ENCODE measurements at regions not wholly inside any gene's neighbourhood (a gene's known extent, or its start where the extent isn't known, plus 50 kb on each side); places are given as distances from the start of the nearest gene placed in this dataset.

DNA sequence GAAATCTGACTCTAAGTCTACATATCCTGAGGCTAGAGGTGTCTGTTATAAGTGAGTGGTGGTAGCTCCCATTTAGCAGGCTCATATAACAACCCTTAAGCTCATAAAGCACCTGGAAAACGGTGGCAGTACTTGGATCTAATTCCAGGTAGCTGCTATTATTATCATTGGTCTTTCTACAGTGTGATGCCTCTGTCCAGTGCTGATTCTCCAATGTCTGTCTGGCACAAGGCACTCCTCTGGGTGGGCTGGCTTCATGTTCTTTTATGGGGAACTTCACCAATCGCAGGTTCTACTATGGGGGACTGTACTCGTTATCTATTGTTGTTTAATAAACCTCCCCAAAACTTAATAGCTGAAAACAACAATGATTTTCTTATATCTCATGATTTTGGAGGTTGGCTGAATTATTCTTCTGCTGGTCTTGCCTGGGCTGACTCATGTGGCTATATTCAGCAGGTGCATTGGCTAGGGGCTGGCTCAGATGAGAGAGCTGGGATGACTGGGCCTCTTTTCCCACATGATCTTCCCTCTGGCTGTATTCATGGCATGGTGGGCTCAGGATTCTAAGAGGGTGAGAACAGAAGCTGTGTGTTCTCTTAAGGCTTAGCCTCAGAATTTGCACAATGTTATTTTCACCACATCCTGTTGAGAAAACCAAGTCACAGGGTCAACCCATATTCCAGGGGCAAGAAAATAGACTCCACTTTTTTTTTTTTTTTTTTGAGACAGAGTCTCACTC, 93.0 kb upstream of the PCGF5 start:
- Histone ChIP-seq H3K9me3 (no peaks in the 10 kb centered on the region), H3K4me3 (no peak overlapping the region), H3K27ac (no peak overlapping the region), H3K27me3 (peaks cover 0 to 3% (median 0%) of the 10 kb centered on the region in 9 donors), H3K4me1 (no peaks in the 10 kb centered on the region), H3K36me3 (no peaks in the 10 kb centered on the region)
- intact Hi-C loops (cut with DNase I), result no loop called here
- TF ChIP-seq POLR2A (IDR thresholded peaks at IDR 0.05), result no peak
- TF ChIP-seq, protein P1, sequence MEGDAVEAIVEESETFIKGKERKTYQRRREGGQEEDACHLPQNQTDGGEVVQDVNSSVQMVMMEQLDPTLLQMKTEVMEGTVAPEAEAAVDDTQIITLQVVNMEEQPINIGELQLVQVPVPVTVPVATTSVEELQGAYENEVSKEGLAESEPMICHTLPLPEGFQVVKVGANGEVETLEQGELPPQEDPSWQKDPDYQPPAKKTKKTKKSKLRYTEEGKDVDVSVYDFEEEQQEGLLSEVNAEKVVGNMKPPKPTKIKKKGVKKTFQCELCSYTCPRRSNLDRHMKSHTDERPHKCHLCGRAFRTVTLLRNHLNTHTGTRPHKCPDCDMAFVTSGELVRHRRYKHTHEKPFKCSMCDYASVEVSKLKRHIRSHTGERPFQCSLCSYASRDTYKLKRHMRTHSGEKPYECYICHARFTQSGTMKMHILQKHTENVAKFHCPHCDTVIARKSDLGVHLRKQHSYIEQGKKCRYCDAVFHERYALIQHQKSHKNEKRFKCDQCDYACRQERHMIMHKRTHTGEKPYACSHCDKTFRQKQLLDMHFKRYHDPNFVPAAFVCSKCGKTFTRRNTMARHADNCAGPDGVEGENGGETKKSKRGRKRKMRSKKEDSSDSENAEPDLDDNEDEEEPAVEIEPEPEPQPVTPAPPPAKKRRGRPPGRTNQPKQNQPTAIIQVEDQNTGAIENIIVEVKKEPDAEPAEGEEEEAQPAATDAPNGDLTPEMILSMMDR (IDR thresholded peaks at IDR 0.05), result no peak
- DNase-seq (no peak), ATAC-seq (no peak)
- WGBS, 4 donors, result 62 to 68% (median 64%) methylated on average over 3 of the region's 3 CpGs

DNA sequence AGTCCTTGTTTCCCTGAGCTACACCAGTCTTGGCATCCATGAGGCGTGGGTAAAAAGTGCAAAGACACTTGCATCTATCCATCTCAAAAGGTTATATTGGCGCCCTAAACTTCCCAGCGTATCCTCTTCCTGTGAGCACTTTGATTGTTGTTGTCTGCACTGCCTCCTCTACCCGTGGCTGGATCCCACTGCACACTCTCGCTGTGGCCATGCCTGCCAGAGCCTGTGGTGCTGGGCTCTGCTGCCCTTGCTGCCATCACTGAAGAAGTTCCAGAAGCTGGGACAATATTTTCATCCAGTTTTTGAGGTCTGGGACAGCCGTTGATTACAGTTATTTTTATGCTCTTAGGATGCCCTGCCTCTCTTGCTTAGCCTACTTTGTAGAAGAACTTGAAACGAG, 85.3 kb upstream of the PCGF5 start:
- ATAC-seq (no peak), DNase-seq (no peak)
- H3K4me1 ChIP-seq, result no peaks in the 10 kb centered on the region
- WGBS, 4 donors, result 76 to 88% (median 80%) methylated on average over 7 of the region's 7 CpGs
- TF ChIP-seq, protein P1 (IDR thresholded peaks at IDR 0.05), result no peak
- no peak for TF ChIP-seq POLR2A (IDR thresholded peaks at IDR 0.05)
- H3K27me3 ChIP-seq, result peaks cover 0 to 3% (median 0%) of the 10 kb centered on the region in 9 donors
- H3K4me3 ChIP-seq, result no peak overlapping the region
- H3K9me3 ChIP-seq, result no peaks in the 10 kb centered on the region
- H3K27ac ChIP-seq, result no peak overlapping the region
- no peaks in the 10 kb centered on the region for H3K36me3 ChIP-seq
- intact Hi-C loops (cut with DNase I), result no loop called here

DNA sequence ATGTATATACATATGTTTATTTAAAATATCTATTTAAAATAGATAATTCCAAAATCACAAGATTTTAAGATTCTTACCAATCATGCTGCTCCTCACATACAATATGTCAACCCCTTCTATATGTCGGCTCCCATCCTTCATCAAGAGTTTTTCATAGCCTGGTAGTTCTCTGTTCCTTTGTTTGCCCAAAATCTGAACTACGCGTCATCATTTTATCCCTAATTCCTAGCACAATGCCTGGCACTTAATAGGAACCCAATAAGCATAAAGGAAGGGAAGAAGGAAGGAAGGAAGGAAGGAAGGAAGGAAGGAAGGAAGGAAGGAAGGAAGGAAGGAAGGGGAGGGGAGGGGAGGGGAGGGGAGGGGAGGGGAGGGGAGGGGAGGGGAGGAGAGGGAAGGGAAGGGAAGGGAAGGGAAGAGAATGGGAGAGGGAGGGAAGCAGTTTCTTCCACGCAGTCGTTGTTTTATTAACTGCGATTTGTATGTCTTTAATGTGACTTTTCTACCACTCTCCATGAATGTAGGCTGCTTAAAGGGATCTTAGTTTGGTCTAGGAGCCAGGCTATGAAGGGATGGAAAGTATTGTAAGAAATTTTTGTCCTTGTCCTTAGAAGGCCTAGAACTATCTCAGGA, 83.3 kb upstream of the PCGF5 start:
- no peak for ATAC-seq
- Histone ChIP-seq H3K4me1 (no peaks in the 10 kb centered on the region), H3K4me3 (no peak overlapping the region), H3K27ac (no peak overlapping the region), H3K36me3 (no peaks in the 10 kb centered on the region), H3K27me3 (no peaks in the 10 kb centered on the region), H3K9me3 (no peaks in the 10 kb centered on the region)
- WGBS, 4 donors, result 93 to 95% (median 94%) methylated on average over 6 of the region's 6 CpGs
- no peak for DNase-seq
- no peak for TF ChIP-seq POLR2A (IDR thresholded peaks at IDR 0.05)
- TF ChIP-seq, protein P1 (IDR thresholded peaks at IDR 0.05), result no peak
- intact Hi-C loops (cut with DNase I), result no loop called here

DNA sequence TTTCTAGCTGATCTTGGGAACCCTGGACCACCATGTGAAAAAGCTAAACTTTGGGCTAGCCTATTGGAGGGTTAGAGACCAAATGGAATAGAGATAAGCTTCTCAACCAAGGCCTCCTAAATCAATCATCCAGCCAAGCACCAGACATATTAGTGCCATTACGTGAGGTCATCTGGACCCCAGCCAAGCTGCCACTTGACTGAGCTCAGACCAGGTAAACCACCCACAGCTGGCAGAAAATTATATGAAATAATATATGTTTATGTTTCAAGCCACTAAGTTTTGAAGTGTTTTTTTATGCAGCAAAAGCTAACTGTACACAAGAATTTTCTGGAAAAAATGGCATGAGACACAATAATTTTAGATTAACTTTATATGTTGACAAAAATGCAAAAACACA, 82.6 kb upstream of the PCGF5 start:
- ATAC-seq, result no peak
- WGBS, 4 donors, result 54 to 73% (median 63%) methylated on average over 1 of the region's 1 CpG
- TF ChIP-seq, protein P1 (IDR thresholded peaks at IDR 0.05), result no peak
- TF ChIP-seq POLR2A (IDR thresholded peaks at IDR 0.05), result no peak

More for the DNA sequence above, 82.6 kb upstream of the PCGF5 start:
- no peaks in the 10 kb centered on the region for H3K36me3 ChIP-seq
- intact Hi-C loops (cut with DNase I), result no loop called here
- H3K27me3 ChIP-seq, result peaks cover 0 to 5% (median 0%) of the 10 kb centered on the region in 9 donors
- no peak overlapping the region for H3K27ac ChIP-seq
- H3K4me3 ChIP-seq, result no peak overlapping the region
- H3K4me1 ChIP-seq, result no peaks in the 10 kb centered on the region
- no peaks in the 10 kb centered on the region for H3K9me3 ChIP-seq
- DNase-seq, result no peak
